Breast epithelium (tissue), 3 donors: ENCODE measurements at regions not wholly inside any gene's neighbourhood (a gene's known extent, or its start where the extent isn't known, plus 50 kb on each side); places are given as distances from the start of the nearest gene placed in this dataset.

Source experiments
- POLR2A ChIP-seq: fragments of 450-650 bp; IDR thresholded peaks from one replicate; pipeline ENCODE4 v1.6.1; 2016; ENCODE audit warnings: antibody characterized with exemption, mild to moderate bottlenecking, moderate library complexity
- TF ChIP-seq, protein P1 (sequence below), 3 donors: fragments of 450-650 bp; IDR thresholded peaks; one replicate each; pipeline ENCODE4 v1.5.1; 2016 to 2017; ENCODE audit warnings: antibody characterized with exemption in 3 of 3, mild to moderate bottlenecking in 3 of 3, moderate library complexity in 3 of 3

DNA sequence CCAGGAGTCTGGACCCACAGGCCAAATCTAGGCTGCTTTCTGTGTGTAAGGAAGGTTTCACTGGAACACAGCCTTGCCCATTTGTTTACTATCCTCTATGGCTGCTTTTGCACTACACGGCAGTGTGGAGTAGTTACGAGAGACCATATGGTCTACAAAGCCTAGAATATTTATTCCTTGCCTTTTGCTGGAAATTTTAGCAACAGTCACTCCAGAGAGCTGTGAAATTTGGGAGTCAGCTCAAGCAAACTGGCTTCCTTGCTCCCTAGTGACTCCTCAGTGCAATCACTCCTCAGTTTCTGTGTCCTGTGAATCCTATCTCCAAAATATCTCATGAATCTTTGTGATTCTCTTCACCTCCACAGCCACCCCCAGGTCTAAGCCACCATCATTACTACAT, 99.0 kb upstream of the CPEB2 start:
- TF ChIP-seq, protein P1, sequence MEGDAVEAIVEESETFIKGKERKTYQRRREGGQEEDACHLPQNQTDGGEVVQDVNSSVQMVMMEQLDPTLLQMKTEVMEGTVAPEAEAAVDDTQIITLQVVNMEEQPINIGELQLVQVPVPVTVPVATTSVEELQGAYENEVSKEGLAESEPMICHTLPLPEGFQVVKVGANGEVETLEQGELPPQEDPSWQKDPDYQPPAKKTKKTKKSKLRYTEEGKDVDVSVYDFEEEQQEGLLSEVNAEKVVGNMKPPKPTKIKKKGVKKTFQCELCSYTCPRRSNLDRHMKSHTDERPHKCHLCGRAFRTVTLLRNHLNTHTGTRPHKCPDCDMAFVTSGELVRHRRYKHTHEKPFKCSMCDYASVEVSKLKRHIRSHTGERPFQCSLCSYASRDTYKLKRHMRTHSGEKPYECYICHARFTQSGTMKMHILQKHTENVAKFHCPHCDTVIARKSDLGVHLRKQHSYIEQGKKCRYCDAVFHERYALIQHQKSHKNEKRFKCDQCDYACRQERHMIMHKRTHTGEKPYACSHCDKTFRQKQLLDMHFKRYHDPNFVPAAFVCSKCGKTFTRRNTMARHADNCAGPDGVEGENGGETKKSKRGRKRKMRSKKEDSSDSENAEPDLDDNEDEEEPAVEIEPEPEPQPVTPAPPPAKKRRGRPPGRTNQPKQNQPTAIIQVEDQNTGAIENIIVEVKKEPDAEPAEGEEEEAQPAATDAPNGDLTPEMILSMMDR (IDR thresholded peaks at IDR 0.05), result no peak
- no peak for TF ChIP-seq POLR2A
